Lower lobe of right lung (tissue), 2 donors: ENCODE measurements at regions not wholly inside any gene's neighbourhood (a gene's known extent, or its start where the extent isn't known, plus 50 kb on each side); places are given as distances from the start of the nearest gene placed in this dataset.

Experiments used
- ATAC-seq, 2 donors: fragments of 200-7000 bp; cut with Tn5 transposase; one replicate each; pipeline ENCODE4 v1.9.1; 2020 to 2022; ENCODE audit warnings: mild to moderate bottlenecking in 2 of 2, moderate library complexity in 2 of 2
- DNase-seq: peaks from one replicate; pipeline ENCODE4 v3.0.0-alpha.2; 2020
- H3K27ac ChIP-seq: fragments of 200-600 bp; one replicate; pipeline ENCODE4 v1.8.0; 2022
- H3K27me3 ChIP-seq: fragments of 200-600 bp; one replicate; pipeline ENCODE4 v1.8.0; 2022; ENCODE audit warnings: low read depth
- H3K36me3 ChIP-seq: fragments of 200-600 bp; one replicate; pipeline ENCODE4 v1.8.0; 2022; ENCODE audit warnings: mild to moderate bottlenecking
- H3K4me1 ChIP-seq: fragments of 200-600 bp; one replicate; pipeline ENCODE4 v1.8.0; 2022
- H3K4me3 ChIP-seq: fragments of 200-600 bp; one replicate; pipeline ENCODE4 v1.8.0; 2022; ENCODE audit warnings: mild to moderate bottlenecking
- H3K9me3 ChIP-seq: fragments of 200-600 bp; one replicate; pipeline ENCODE4 v1.8.0; 2022
- intact Hi-C: fragments of 100-400 bp; cut with DNase I; formaldehyde crosslinking; loops from one replicate; pipeline ENCODE4 v1.11.0; 2022
- TF ChIP-seq, protein P1 (sequence below): fragments of 200-600 bp; IDR thresholded peaks from one replicate; pipeline ENCODE4 v1.8.0; 2022; ENCODE audit warnings: antibody characterized with exemption, mild to moderate bottlenecking
- donor health status: DM: no; HTN: yes; CAD: no; lungs with severe emphysema.

DNA sequence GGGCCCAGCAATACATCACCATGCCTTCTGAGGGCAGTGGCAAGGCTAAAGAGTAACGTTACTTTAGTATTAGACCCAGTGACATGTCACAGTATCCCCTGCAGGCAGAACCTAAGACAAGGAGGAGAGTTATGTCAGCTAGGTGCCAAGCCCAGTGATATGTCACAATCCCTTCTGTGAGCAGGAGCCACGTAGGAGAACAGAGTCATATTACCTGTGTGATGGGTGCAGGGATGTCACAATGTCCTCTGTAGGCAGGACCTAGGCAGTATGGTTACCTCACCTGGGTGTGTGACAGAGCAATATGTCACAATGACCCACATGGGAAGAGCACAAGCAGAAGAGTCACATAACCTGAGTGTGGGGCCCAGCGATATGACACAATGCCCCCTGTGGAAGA is 121.8 kb downstream of the ZNF675 start:
- DNase-seq (no peak), ATAC-seq (no peak)
- Histone ChIP-seq H3K36me3 (no peaks in the 10 kb centered on the region), H3K9me3 (peaks cover 24% of the 10 kb centered on the region), H3K27me3 (no peaks in the 10 kb centered on the region), H3K4me3 (no peak overlapping the region), H3K4me1 (no peaks in the 10 kb centered on the region), H3K27ac (no peak overlapping the region)
- TF ChIP-seq, protein P1, sequence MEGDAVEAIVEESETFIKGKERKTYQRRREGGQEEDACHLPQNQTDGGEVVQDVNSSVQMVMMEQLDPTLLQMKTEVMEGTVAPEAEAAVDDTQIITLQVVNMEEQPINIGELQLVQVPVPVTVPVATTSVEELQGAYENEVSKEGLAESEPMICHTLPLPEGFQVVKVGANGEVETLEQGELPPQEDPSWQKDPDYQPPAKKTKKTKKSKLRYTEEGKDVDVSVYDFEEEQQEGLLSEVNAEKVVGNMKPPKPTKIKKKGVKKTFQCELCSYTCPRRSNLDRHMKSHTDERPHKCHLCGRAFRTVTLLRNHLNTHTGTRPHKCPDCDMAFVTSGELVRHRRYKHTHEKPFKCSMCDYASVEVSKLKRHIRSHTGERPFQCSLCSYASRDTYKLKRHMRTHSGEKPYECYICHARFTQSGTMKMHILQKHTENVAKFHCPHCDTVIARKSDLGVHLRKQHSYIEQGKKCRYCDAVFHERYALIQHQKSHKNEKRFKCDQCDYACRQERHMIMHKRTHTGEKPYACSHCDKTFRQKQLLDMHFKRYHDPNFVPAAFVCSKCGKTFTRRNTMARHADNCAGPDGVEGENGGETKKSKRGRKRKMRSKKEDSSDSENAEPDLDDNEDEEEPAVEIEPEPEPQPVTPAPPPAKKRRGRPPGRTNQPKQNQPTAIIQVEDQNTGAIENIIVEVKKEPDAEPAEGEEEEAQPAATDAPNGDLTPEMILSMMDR, result no peak
- intact Hi-C loops, result no loop called here

DNA sequence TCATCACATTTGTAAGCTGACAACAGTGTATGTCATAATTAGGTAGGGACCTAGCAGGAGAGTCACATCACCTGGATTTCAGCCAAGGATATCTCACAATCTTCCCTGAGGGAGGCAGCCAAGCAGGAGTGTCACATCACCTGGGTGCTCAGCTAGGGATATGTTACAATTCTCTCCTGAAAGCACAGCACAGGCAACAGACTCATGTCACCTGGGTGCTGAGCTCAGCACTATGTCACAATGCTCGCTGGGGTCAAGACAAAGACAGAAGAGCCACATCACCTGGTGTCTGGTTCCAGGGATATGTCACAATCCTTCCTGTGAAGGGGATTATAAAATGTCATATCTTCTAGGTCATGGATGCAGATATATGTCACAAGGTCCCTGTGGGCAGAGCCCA is 123.7 kb downstream of the ZNF675 start:
- Histone ChIP-seq H3K9me3 (peaks cover 7% of the 10 kb centered on the region), H3K4me1 (no peaks in the 10 kb centered on the region), H3K4me3 (no peak overlapping the region), H3K27ac (no peak overlapping the region), H3K36me3 (no peaks in the 10 kb centered on the region), H3K27me3 (no peaks in the 10 kb centered on the region)
- TF ChIP-seq, protein P1, result no peak
- DNase-seq (no peak), ATAC-seq (no peak)
- intact Hi-C loops, result no loop called here

DNA sequence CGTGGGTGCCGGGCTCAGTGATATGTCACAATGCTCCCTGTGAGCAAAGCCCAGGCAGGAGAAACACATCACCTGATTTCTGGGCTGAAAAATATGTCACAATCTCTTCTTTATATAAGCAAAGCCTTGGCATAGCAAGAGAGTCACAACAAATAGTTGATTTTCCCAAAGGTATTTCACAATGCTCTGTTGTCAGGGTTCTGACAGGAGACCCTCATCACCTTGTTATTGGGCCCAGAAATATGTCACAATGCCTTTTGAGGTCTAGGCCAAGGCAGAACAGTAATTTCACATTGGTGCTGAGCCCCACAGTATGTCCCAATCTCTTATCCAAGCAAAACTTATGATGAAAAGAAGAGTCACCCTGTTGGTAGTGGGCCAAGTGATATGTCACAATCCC is 125.7 kb downstream of the ZNF675 start:
- no peaks in the 10 kb centered on the region for H3K4me1 ChIP-seq
- H3K36me3 ChIP-seq, result no peaks in the 10 kb centered on the region
- intact Hi-C loops, result no loop called here
- ATAC-seq (no peak), DNase-seq (no peak)
- H3K4me3 ChIP-seq, result no peak overlapping the region
- TF ChIP-seq, protein P1, result no peak
- peaks cover 4% of the 10 kb centered on the region for H3K9me3 ChIP-seq
- no peak overlapping the region for H3K27ac ChIP-seq
- H3K27me3 ChIP-seq, result no peaks in the 10 kb centered on the region

DNA sequence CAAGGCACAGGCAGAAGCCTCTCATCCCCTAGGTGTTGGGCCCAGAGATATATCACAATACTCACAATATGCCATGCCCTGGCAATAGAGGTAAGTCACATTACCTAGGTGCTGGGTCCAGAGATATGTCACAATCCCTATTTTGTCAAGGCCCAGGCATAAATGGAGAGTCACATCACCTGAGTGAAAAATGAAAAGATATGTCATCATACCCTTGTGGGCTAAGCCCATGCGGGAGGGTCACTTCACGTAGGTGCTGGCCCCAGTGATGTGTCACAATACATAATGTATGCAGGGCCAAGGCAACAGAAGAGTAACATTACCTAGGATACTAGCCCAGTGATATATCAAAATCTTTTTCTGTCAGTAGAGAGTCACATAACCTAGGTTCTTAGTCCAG is 127.0 kb downstream of the ZNF675 start:
- H3K27ac ChIP-seq, result no peak overlapping the region
- DNase-seq (no peak), ATAC-seq (no peak)
- intact Hi-C loops, result no loop called here
- H3K4me1 ChIP-seq, result no peaks in the 10 kb centered on the region
- no peaks in the 10 kb centered on the region for H3K27me3 ChIP-seq
- TF ChIP-seq, protein P1, result no peak
- no peak overlapping the region for H3K4me3 ChIP-seq
- H3K36me3 ChIP-seq, result no peaks in the 10 kb centered on the region
- no peaks in the 10 kb centered on the region for H3K9me3 ChIP-seq

DNA sequence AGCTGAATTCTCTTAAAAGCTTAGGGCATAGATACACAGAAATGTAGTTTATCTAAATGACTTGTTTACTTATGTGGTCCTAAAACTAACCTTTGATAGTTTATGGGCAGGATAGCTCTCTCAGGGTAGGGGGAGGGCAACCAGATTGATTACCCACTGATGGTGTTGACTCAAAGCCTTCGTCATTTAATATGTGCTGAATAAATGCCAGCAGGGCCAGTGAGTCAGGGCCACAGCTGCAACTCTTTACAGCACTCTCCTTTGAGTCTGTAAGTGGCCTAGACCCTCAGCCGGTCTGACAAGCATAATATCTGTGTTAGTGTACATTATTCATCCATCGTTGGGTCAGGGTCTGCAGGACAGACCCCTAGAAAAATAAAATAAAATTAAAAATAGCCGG is 128.5 kb downstream of the ZNF675 start:
- TF ChIP-seq, protein P1, result no peak
- intact Hi-C loops, result no loop called here
- no peak overlapping the region for H3K27ac ChIP-seq
- no peaks in the 10 kb centered on the region for H3K4me1 ChIP-seq
- DNase-seq (no peak), ATAC-seq (no peak)
- H3K4me3 ChIP-seq, result no peak overlapping the region
- no peaks in the 10 kb centered on the region for H3K9me3 ChIP-seq
- no peaks in the 10 kb centered on the region for H3K36me3 ChIP-seq
- no peaks in the 10 kb centered on the region for H3K27me3 ChIP-seq

DNA sequence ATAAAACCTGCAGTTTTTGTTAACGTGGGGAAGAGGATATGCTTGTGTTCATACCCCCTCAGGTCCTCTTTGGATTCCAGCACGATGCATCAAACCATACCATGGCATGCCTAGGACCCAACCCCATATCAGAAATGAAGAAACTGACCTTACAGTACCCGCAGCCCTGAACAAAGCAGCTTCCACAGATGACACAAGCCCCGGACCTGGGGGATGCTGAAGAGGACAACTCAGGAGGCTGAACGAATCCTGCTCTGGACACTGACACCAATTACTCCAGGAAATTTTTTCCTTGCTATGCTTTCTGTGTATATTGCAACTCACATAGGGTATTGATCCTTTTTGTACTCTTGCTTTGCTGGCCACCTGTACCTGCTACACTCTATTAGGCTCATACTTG is 129.6 kb downstream of the ZNF675 start:
- no peak for DNase-seq
- Histone ChIP-seq H3K9me3 (no peaks in the 10 kb centered on the region), H3K27ac (no peak overlapping the region), H3K4me3 (no peak overlapping the region), H3K4me1 (no peaks in the 10 kb centered on the region), H3K36me3 (no peaks in the 10 kb centered on the region), H3K27me3 (no peaks in the 10 kb centered on the region)
- intact Hi-C loops, result no loop called here
- no peak for ATAC-seq
- TF ChIP-seq, protein P1, result no peak
